Ishikawa (cell line): ENCODE measurements at regions not wholly inside any gene's neighbourhood (a gene's known extent, or its start where the extent isn't known, plus 50 kb on each side); places are given as distances from the start of the nearest gene placed in this dataset.

Experiments
- EGR1 ChIP-seq: IDR thresholded peaks from 2 replicates; pipeline ENCODE4 v1.6.1; 2012
- RAD21 ChIP-seq: IDR thresholded peaks from 2 replicates; pipeline ENCODE4 v1.6.1; 2012; ENCODE audit warnings: low read depth
- TAF1 ChIP-seq: IDR thresholded peaks from 2 replicates; pipeline ENCODE4 v1.6.1; 2012; ENCODE audit warnings: low read depth, mild to moderate bottlenecking
- ZBTB7A ChIP-seq: IDR thresholded peaks from 2 replicates; pipeline ENCODE4 v1.6.1; 2012; ENCODE audit warnings: low read depth
- TF ChIP-seq, protein P1 (sequence below): IDR thresholded peaks from 2 replicates; pipeline ENCODE4 v1.6.1; 2012; ENCODE audit warnings: low read depth, mild to moderate bottlenecking
- TF ChIP-seq, protein P2 (sequence below): IDR thresholded peaks from 2 replicates; pipeline ENCODE4 v1.6.1; 2012
- TF ChIP-seq, protein P3 (sequence below): IDR thresholded peaks from 2 replicates; pipeline ENCODE4 v1.6.1; 2012

DNA sequence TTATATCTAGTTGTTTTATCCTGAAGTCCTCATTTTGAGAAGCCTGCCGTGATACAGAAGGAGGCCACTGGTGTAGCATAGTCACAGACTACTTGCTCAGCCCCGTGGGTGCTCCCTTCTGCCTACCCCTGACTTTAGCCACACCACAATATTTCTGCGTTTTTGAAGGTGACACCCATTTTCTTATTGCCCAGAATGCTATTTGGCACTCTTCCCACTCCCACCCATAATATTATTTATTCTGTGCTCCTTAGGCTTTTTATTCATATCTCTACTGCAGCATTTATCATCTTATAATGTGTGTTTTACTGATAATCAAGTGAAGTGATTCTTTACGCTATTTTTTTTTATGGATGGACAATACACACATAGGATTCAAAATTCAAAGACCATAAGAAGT lies 107.3 kb downstream of the OR2B2 start:
- no peak for TF ChIP-seq EGR1
- TF ChIP-seq, protein P1, sequence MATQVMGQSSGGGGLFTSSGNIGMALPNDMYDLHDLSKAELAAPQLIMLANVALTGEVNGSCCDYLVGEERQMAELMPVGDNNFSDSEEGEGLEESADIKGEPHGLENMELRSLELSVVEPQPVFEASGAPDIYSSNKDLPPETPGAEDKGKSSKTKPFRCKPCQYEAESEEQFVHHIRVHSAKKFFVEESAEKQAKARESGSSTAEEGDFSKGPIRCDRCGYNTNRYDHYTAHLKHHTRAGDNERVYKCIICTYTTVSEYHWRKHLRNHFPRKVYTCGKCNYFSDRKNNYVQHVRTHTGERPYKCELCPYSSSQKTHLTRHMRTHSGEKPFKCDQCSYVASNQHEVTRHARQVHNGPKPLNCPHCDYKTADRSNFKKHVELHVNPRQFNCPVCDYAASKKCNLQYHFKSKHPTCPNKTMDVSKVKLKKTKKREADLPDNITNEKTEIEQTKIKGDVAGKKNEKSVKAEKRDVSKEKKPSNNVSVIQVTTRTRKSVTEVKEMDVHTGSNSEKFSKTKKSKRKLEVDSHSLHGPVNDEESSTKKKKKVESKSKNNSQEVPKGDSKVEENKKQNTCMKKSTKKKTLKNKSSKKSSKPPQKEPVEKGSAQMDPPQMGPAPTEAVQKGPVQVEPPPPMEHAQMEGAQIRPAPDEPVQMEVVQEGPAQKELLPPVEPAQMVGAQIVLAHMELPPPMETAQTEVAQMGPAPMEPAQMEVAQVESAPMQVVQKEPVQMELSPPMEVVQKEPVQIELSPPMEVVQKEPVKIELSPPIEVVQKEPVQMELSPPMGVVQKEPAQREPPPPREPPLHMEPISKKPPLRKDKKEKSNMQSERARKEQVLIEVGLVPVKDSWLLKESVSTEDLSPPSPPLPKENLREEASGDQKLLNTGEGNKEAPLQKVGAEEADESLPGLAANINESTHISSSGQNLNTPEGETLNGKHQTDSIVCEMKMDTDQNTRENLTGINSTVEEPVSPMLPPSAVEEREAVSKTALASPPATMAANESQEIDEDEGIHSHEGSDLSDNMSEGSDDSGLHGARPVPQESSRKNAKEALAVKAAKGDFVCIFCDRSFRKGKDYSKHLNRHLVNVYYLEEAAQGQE: no peak
- TF ChIP-seq, protein P2, sequence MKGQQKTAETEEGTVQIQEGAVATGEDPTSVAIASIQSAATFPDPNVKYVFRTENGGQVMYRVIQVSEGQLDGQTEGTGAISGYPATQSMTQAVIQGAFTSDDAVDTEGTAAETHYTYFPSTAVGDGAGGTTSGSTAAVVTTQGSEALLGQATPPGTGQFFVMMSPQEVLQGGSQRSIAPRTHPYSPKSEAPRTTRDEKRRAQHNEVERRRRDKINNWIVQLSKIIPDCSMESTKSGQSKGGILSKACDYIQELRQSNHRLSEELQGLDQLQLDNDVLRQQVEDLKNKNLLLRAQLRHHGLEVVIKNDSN: no peak
- TF ChIP-seq TAF1: no peak
- TF ChIP-seq ZBTB7A: no peak
- no peak for TF ChIP-seq RAD21
- TF ChIP-seq, protein P3, sequence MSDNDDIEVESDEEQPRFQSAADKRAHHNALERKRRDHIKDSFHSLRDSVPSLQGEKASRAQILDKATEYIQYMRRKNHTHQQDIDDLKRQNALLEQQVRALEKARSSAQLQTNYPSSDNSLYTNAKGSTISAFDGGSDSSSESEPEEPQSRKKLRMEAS: no peak
